ENCODE measurements at regions not wholly inside any gene's neighbourhood (a gene's known extent, or its start where the extent isn't known, plus 50 kb on each side); places are given as distances from the start of the nearest gene placed in this dataset.
"Not testable (repeated sequence)": the region's sequence is repeated elsewhere in the genome, so short reads cannot be mapped to it uniquely, and the experiment has no call there.

GRCh38 chr5:165026971-165027370, 1521.6 kb downstream of the MAT2B start:
- no peak overlapping the region for H3K4me3 ChIP-seq (ENCODE audit: low read depth, low read length)
- TF ChIP-seq CTCF (IDR thresholded peaks at IDR 0.05; ENCODE audit: borderline replicate concordance, insufficient read depth, low read depth, low read length) = no peak

GRCh38 chr5:165028356-165028755, 1522.9 kb downstream of the MAT2B start:
- no peak for TF ChIP-seq CTCF (IDR thresholded peaks at IDR 0.05; ENCODE audit: borderline replicate concordance, insufficient read depth, low read depth, low read length)

GRCh38 chr5:165029099-165029870, 1523.9 kb downstream of the MAT2B start:
- H3K4me3 ChIP-seq (ENCODE audit: low read depth, low read length) = no peak overlapping the region
- TF ChIP-seq CTCF (IDR thresholded peaks at IDR 0.05; ENCODE audit: borderline replicate concordance, insufficient read depth, low read depth, low read length) = no peak

More at GRCh38 chr5:165028356-165028755, 1522.9 kb downstream of the MAT2B start:
- H3K4me3 ChIP-seq (ENCODE audit: low read depth, low read length) = no peak overlapping the region

GRCh38 chr5:165030971-165031370, 1525.6 kb downstream of the MAT2B start:
- H3K4me3 ChIP-seq (ENCODE audit: low read depth, low read length) = no peak overlapping the region
- TF ChIP-seq CTCF (IDR thresholded peaks at IDR 0.05; ENCODE audit: borderline replicate concordance, insufficient read depth, low read depth, low read length) = no peak

- no peak for TF ChIP-seq CTCF (IDR thresholded peaks at IDR 0.05; ENCODE audit: borderline replicate concordance, insufficient read depth, low read depth, low read length)
- H3K4me3 ChIP-seq (ENCODE audit: low read depth, low read length) = no peak overlapping the region
Measured at GRCh38 chr5:165031371-165031770, 1526.0 kb downstream of the MAT2B start.

- no peak overlapping the region for H3K4me3 ChIP-seq (ENCODE audit: low read depth, low read length)
- TF ChIP-seq CTCF (IDR thresholded peaks at IDR 0.05; ENCODE audit: borderline replicate concordance, insufficient read depth, low read depth, low read length) = no peak
Measured at GRCh38 chr5:165035520-165035919, 1530.1 kb downstream of the MAT2B start.

- no peak overlapping the region for H3K4me3 ChIP-seq (ENCODE audit: low read depth, low read length)
- no peak for TF ChIP-seq CTCF (IDR thresholded peaks at IDR 0.05; ENCODE audit: borderline replicate concordance, insufficient read depth, low read depth, low read length)
Measured at GRCh38 chr5:165039748-165040147, 1534.3 kb downstream of the MAT2B start.

- not testable (repeated sequence) for H3K4me3 ChIP-seq (ENCODE audit: low read depth, low read length)
Measured at GRCh38 chr5:165045941-165046340, 1540.5 kb downstream of the MAT2B start.

Data from GM12875 (cell line).